Kasumi-1 (cell line): ENCODE measurements at regions not wholly inside any gene's neighbourhood (a gene's known extent, or its start where the extent isn't known, plus 50 kb on each side); places are given as distances from the start of the nearest gene placed in this dataset.

Experiments
- DNase-seq, 2 experiments: peaks; one replicate each; lab custom pipeline; 2025; lab: John Stamatoyannopoulos, UW

GRCh38 chr5:117803533-117803932, 1184.8 kb downstream of the DTWD2 start:
- DNase-seq = no peak

GRCh38 chr5:117801583-117801982, 1186.8 kb downstream of the DTWD2 start:
- DNase-seq = no peak

- DNase-seq = no peak
Measured at GRCh38 chr5:117800261-117800660, 1188.1 kb downstream of the DTWD2 start.

DNA sequence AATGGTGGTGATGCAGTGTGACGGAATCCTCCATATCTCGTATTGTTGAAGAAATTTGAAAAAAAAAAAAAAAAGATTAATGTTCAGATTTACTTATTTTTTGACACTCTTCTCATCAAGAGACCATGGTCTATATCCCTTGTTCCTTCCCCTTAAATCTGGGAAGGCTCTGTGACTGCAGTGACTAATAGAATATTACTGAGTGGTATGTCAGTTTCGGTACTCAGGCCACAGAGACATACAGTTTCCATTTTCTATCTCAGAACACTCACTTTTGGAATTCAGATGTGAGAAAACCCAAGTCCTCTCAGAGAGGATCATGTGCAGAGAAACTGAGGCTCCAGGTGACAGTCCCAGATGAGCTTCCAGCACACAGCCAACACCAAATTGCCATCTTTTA, 1193.5 kb downstream of the DTWD2 start:
- no peak for DNase-seq

DNA sequence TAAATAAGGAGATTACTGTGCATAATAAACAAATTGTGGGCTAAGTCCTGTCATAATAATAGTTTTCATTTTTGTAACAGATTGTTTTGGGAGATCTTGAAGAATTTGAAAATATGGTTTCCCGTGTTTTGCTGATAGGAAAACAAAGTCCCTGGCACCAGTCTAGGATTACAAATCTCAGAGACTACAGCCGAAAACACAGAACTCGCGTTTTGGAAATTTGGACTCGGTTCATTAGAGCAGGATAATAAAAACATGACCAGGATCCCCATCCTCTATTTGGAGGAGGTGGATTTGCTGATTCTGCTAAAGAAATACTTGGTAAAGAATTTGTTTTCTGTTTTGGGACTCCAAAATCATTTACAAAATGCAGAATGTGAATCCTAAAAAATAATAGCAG, 1194.4 kb downstream of the DTWD2 start:
- DNase-seq = no peak

- DNase-seq = no peak
Measured at GRCh38 chr5:117792476-117792875, 1195.9 kb downstream of the DTWD2 start.

DNA sequence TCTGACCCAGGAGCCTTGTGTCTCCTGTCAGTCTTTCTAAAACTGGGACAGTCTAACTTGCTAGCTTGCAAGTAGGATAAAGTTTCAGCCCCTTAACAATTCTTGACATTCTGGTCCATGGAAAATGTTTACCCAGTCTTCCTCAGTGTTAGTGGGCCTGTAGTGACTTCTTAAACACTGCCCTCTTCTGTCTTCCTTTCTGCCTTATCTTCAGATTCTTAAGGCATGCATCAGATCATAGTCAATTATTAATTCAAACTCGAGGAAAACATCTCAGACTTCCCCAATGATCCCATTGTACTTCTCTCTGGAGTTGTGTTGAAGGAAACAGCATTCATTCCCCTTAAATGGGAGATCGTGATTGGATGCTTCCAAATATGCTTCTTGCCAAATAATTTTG, 1199.8 kb downstream of the DTWD2 start:
- no peak for DNase-seq

DNA sequence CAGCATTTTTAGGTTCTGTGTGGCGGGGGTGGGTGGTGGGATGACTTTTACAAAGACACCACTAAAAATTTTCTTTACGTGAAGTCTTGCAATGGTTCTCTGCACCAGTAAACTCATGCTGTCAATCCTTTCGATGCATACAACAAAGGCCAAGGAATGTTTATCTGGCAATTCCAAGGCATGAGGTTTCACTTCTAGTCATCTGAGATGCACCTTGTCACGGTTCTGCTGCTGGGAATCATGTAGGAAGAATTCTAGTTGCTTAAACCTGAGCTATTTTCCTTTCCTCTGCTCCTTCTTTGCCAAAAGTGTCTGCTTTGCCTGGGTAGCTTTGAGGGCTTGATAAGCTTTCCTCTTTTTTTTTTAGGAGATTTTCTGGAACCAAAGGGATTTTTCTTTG, 1204.5 kb upstream of the SEMA6A start:
- DNase-seq = no peak

- no peak for DNase-seq
Measured at GRCh38 chr5:117776977-117777376, 1202.4 kb upstream of the SEMA6A start.

GRCh38 chr5:117769877-117770276, 1195.3 kb upstream of the SEMA6A start:
- no peak for DNase-seq

GRCh38 chr5:117763271-117763670, 1188.6 kb upstream of the SEMA6A start:
- no peak for DNase-seq

DNA sequence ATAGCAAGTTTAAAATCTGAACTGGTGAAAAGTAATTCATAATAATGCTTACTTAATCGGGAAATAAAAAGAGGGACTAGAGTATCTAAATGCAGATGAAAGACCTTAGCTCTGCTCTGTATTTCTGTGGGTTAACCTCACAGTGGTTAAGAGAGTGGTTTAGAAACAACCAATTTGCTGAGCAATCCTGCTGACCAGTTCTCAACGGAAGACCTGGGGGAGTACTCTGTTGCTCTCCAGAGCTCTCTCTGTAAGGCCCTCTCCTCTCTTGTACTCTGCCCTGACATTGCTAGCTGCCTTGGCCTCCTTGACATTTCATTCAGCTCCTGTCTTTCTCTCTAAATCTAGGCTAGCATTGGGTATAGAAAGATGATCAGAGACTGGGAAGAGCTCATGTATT, 1186.6 kb upstream of the SEMA6A start:
- DNase-seq = no peak

- DNase-seq = no peak
Measured at GRCh38 chr5:117759849-117760499, 1185.4 kb upstream of the SEMA6A start.

GRCh38 chr5:117752403-117752802, 1177.8 kb upstream of the SEMA6A start:
- no peak for DNase-seq

GRCh38 chr5:117748336-117748735, 1173.7 kb upstream of the SEMA6A start:
- DNase-seq = no peak

DNA sequence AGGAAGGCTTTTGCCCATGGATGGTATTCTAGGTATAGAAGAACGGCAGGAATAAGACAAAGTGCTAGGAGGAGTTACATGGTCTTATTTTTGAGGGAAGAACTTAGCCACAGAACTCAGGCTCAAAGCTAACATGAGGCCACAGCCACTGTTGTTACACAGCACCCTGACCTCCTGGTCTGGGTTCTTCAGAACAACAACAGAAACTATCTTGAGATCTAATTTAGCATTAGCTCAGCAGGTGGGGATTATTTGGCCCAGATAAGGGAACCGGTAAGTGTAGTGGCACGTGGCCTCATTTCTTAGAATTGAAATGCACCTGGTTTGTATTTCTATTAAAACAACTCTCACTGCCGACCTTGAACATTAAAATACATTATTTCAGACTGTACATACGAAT, 1168.7 kb upstream of the SEMA6A start:
- DNase-seq = no peak

GRCh38 chr5:117741655-117742206, 1167.1 kb upstream of the SEMA6A start:
- DNase-seq = no peak

DNA sequence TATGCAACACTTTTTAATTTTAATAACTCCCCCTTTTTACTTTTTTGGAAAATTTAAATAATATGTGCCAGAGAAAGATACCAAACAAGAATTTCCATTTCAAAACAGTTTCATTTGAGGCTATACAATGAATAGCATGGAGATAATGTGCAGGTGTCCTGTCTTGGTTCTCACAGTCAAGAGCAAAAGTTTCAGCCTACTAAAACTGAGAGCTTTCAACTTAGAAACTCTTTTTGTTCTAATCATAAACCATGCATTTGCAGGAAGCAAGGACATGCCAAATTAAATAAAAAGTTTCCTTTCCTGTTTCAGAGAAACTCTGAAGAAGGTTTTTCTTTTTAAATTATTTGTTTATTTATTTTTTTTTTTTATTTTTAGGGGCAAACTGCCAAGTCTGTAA, 1165.6 kb upstream of the SEMA6A start:
- no peak for DNase-seq

DNA sequence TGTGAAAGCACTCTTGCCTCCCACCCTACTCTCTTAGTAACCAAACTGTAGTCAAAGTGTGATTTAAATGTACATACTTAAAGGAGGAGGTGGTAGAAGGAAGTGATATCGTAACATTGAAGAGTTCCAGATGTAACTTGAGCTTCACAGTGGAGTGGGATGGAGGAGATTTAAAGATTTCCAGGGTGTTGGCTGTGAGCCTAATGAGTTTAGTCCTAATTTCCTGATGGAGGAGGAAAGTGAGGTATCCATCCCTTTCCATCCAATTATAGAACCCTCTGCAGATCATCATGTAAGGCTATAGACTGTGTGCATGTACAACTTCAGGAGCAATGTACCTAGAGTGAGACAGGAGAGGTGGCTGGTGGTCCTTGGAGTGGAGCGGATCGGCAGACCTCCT, 1163.9 kb upstream of the SEMA6A start:
- DNase-seq = no peak

- no peak for DNase-seq
Measured at GRCh38 chr5:117736698-117737097, 1162.1 kb upstream of the SEMA6A start.

GRCh38 chr5:117734056-117734455, 1159.4 kb upstream of the SEMA6A start:
- DNase-seq = no peak

GRCh38 chr5:117733051-117733450, 1158.4 kb upstream of the SEMA6A start:
- DNase-seq = no peak

- no peak for DNase-seq
Measured at GRCh38 chr5:117732264-117732663, 1157.6 kb upstream of the SEMA6A start.

DNA sequence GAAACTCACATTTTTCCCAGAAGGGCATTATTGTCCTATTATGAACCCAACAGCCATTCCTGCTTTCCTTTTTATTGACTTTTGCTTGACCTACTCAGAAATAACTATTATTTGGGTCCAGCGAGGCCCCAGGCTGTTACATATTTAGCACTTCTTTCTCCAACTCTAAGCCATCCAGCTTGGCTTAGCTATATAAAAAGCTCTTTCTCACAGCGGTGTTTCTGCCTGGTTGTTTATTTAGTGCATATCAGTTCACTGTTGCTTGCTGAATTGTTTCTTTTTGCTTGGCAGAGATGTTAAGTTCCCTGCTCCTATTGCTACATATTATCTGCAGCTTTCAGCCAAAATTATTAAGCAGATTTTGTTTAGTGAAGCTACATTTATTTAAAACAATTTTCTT, 1156.8 kb upstream of the SEMA6A start:
- no peak for DNase-seq
